DND-41 (cell line): ENCODE measurements at regions not wholly inside any gene's neighbourhood (a gene's known extent, or its start where the extent isn't known, plus 50 kb on each side); places are given as distances from the start of the nearest gene placed in this dataset.

Source experiments
- CTCF ChIP-seq: IDR thresholded peaks from 2 replicates; pipeline ENCODE4 v1.5.1; 2012; ENCODE audit warnings: borderline replicate concordance, low read length, moderate library complexity, mild to moderate bottlenecking; ENCODE audit not compliant: poor library complexity, severe bottlenecking; ENCODE audit errors: extremely low read depth
- EZH2 ChIP-seq: IDR thresholded peaks from 3 replicates; pipeline ENCODE4 v1.6.1; 2012; ENCODE audit warnings: borderline replicate concordance, low read depth, mild to moderate bottlenecking, moderate library complexity, low read length, inconsistent platforms; ENCODE audit not compliant: severe bottlenecking

- no peak for TF ChIP-seq CTCF
- no peak for TF ChIP-seq EZH2
Measured at GRCh38 chr3:177468816-177469215, 271.5 kb upstream of the TBL1XR1 start.
